HG03469 (cell line): ENCODE measurements at regions not wholly inside any gene's neighbourhood (a gene's known extent, or its start where the extent isn't known, plus 50 kb on each side); places are given as distances from the start of the nearest gene placed in this dataset.
"Not testable (repeated sequence)": the region's sequence is repeated elsewhere in the genome, so short reads cannot be mapped to it uniquely, and the experiment has no call there.

Source experiments
- ATAC-seq: cut with Tn5 transposase; IDR thresholded peaks from one replicate; pipeline ENCODE4 v1.9.1; 2021; ENCODE audit warnings: mild to moderate bottlenecking, moderate library complexity, moderate number of reproducible peaks; ENCODE audit not compliant: unreplicated experiment

DNA sequence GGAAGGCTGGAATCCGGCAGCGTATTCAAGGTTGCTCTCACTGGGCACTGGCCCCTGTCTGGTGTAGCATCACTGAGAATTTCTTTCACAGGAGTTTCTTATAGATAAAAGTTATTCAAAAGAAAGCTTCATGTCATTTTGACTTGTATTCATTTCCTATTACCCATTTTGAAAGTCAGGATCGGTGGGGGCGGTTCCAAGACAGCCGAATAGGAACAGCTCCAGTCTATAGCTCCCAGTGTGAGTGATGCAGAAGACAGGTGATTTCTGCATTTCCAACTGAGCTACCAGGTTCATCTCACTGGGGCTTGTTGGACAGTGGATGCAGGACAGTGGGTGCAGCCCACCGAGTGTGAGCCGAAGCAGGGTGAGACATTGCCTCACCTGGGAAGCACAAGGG is 51.5 kb upstream of the CDC42EP3 start:
- ATAC-seq = not testable (repeated sequence)

DNA sequence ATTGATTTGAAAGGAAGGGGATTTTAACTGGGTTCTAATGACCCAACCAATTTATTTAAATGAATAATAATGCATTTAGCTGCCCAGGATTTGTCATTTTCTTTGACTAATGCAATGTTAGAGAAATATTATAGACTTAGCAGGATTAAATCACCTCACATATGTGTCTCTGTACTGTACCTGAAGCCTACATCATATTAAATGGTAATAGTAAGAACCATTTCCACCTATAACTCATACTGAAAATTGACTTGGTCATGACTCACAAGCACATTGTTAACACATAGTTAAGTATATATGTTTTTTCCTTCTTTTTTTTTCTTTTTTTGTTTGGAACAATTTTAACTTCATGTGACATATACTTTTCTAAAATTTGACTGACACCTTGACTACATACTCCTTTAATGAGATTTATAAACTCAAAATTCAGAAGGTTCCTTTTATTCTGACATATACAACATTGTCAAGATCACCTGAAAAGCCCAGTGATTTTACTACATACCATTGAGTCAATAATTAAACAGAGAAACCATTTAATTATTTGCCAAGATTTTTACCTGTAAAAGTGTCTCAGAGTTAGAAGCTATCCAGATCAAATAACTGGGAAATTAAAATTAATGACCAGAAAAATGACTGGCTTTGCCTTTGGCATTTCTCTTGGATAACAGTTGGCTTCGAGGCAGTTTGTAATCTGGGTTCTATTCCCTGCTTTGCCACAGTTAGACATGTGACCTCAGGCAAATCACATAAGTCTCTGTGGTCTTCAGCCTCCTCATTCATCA is 58.8 kb upstream of the CDC42EP3 start:
- ATAC-seq = no peak

DNA sequence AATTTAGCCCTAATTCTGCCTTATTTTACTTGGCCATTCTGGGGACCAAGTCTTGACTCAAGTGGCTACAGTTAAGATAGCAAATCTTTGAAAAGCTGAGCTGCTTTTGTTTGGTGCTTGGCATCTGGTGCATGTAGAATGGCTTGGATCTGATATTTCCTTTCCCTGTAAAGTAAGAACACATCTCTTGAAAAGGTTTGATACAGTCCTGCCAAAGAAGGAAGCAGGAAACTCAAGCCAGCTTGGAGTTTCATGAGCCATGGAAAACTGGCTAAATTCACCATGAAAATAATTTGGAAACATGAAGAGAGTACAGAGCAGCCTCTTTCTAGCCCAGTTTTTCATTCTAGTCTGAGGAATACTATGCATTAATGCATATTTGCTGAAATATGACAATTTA is 61.0 kb upstream of the CDC42EP3 start:
- not testable (repeated sequence) for ATAC-seq

- no peak for ATAC-seq
These were observed 61.8 kb upstream of the CDC42EP3 start for GRCh38 chr2:37733251-37733650.

DNA sequence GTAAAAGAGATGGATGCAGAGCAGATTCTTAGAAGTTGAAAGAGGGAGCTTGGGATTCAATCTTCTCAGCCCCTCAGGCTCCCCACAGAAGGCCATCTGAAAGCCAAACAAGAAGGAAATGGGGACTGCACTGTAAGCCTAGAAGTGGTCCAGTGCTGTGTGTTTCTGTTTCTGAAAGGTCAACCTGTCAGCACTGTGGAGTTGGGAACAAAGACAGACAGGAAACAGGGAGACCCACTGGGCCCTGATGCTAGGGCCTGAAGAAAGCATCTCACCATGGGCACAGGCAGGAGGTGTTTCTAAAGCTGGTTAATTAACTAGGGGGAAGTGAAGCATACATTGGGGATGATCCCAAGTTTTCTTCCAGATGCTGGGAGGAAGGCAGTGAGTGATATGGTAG is 62.5 kb upstream of the CDC42EP3 start:
- ATAC-seq = not testable (repeated sequence)

DNA sequence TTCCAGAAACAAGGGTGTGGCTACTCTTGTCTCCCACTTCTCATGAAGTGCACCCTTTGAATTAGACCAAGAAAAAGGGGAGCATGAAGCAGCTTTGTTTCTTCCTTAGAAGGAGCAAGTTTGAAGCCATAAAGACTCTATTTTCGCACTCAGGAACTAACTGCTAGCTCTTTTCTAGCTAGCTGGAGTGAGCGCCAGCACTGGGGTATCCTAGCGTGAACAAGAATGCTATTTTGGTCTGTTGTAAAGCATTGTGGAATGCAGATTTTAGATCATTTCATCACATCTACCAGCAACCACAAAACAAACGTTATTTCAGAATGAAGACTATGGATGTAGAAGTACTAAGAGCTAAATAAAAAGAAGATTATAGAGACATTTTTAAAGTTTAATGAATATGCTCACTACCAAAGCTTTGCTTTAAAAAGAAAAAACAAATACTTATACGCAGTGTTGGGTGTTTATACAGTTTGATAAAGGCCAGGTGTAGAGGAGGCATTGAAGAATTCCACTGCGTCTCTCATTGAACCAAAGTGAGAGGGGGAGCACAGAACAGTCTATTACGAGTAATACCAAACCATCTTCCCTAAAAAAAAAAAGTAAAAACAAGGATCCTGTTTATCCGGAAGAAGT is 63.6 kb upstream of the CDC42EP3 start:
- ATAC-seq = not testable (repeated sequence)

DNA sequence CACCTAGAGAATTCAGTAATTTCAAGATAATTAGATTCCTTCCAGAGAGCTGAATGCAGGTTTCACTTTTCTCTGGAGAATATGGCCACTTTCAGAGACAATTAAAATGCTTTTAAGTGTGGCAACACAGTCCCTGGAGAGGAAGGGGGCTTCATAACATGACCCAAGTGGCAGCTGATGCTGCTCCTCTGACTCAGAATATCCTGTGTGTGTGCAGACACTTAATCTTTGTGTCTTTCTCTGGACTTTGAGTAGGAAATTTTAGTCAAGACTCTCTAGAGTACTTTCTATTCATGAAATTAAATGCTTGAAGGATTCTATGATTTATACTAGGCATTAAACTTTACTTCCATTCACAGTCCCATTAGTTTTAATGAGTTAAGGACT is 64.1 kb upstream of the CDC42EP3 start:
- ATAC-seq = not testable (repeated sequence)

DNA sequence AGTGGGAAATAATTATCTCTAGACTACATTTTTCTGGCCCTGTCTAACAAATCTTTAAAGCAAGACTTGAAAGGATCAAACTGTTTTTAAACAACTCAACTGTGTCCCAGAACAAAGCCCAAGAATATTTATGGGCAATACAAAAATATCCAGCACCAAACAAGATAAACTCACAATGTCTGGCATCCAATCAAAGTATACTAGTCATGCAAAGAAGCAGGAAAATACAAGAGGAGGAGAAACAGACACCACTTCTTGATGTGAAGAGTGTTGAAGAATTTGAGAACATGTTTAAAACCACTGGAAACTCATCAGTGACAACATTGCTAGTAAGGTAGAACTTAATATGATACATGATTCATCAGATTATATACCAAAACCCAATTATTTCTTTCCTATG is 66.1 kb upstream of the CDC42EP3 start:
- ATAC-seq = no peak

GRCh38 chr2:37738266-37738885 is 66.9 kb upstream of the CDC42EP3 start:
- ATAC-seq = no peak

GRCh38 chr2:37739153-37739552 is 67.7 kb upstream of the CDC42EP3 start:
- no peak for ATAC-seq

DNA sequence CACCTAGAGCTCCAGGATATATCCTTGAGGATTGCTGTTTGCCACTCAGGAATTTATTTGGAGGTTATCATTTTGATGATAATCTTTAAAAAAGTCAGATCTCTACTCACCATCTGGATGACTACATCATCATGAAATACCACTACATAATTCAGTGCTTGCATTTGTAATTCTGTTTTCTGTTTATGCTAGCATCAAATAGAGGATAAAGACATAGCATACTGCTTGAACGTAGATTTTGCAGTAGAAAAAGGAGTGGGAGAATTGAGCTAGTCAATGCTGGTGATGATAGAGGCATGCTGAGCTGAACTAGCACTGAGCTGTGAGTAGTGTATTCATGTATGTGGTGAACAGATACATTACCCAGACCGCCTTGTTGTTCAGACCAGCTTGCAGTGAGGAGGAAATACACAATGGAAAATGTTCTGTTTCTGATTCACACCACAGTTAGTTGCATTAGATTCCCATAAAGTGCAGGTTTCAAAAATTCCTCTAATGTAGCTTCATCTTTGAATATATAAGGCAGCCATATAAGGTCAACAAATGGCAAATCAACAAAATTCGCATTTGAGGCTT is 68.8 kb upstream of the CDC42EP3 start:
- ATAC-seq = no peak

GRCh38 chr2:37742286-37742685 is 70.8 kb upstream of the CDC42EP3 start:
- no peak for ATAC-seq

DNA sequence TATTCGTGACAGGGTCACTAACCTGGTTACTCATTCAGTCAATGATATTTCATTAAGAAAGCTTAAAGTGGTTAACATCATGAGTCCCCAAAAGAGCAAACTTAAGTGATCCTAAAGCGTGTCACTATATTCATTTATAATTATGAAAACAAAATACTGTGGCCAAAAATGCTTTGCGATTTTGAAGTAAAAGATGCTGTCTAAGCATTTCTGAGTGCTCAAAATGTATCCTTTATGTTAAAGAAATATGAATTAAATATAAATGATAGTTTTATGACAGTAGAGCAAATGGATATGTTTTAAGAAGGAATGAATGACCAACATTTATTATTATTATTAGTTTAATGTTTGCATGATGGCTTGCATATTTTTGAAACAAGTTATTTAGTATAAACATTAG is 72.6 kb upstream of the CDC42EP3 start:
- no peak for ATAC-seq

DNA sequence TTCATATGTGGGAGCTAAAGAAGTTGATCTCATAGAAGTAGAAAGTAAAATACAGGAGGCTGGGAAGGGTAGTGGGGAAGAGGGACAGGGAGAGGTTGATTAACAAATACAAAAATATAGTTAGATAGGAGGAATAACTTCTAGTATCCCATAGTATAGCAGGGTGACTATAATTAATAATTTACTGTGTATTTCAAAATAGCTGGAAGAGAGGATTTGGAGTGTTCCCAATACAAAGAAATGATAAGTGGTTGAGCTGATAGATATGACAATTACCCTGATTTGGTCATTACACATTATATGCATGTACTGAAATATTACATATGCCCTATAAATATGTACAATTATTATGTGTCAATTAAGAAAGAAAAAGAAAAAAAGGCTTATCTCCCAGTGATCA is 73.5 kb upstream of the CDC42EP3 start:
- ATAC-seq = not testable (repeated sequence)

DNA sequence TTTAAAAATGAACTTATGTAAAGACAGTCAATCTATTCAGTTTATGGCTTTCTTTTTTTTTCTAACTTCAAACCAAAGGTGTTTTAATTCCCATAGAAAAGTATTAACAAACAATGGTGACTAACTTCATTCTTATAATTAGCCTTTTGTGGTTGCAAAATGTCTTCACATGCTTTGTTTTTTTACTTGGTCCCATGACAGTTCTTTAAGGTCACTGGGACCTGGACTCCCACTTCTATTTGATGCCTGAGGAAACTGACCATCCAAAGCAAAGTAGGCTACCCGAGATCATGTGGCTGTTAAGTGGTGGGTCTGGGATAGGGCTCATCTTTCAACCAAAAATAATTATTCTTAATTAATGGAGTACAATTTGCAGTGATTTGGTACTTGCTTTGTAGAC is 74.6 kb upstream of the CDC42EP3 start:
- not testable (repeated sequence) for ATAC-seq

GRCh38 chr2:37746883-37747282 is 75.4 kb upstream of the CDC42EP3 start:
- no peak for ATAC-seq

DNA sequence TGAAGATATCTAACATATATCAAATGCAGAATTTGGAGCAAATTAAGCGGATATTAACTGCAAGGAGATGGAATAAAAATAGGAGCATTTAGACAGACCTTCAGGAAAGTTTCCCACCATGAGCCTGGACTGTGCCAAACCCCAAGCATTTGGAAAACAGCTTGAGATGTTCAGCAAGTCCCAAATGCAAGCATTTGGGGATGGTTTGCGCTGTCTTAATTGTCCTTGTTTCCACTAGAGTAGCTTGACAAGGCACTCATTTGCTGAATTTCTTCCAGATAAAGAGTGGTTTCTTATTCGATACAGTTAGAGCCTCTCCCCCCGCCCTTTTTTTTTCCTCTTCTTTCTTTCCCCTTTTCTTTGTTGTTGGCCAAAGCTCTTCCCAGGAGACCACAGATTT is 77.1 kb upstream of the CDC42EP3 start:
- ATAC-seq = no peak

GRCh38 chr2:37750286-37750685 is 78.8 kb upstream of the CDC42EP3 start:
- ATAC-seq = not testable (repeated sequence)

GRCh38 chr2:37752766-37753165 is 81.3 kb upstream of the CDC42EP3 start:
- no peak for ATAC-seq

- ATAC-seq = no peak
These were observed 82.3 kb upstream of the CDC42EP3 start for GRCh38 chr2:37753758-37754157.

GRCh38 chr2:37755961-37756559 is 84.6 kb upstream of the CDC42EP3 start:
- ATAC-seq = not testable (repeated sequence)
